OCI-LY1 (cell line): ENCODE measurements at regions not wholly inside any gene's neighbourhood (a gene's known extent, or its start where the extent isn't known, plus 50 kb on each side); places are given as distances from the start of the nearest gene placed in this dataset.
"Not testable (repeated sequence)": the region's sequence is repeated elsewhere in the genome, so short reads cannot be mapped to it uniquely, and the experiment has no call there.

Source experiments
- H2AFZ ChIP-seq: fragments of 200-600 bp; sonication (generic), shearing (Covaris generic); 2 replicates; pipeline ENCODE4 v1.6.0; 2014; ENCODE audit warnings: antibody characterized with exemption, mild to moderate bottlenecking, low read length
- H3F3A ChIP-seq: fragments of 200-600 bp; sonication (generic), shearing (Covaris generic); 2 replicates; pipeline ENCODE4 v1.6.0; 2014; ENCODE audit warnings: mild to moderate bottlenecking, antibody characterized with exemption, low read length, moderate library complexity; ENCODE audit not compliant: insufficient read depth
- H3K27ac ChIP-seq: fragments of 200-600 bp; sonication (generic); 2 replicates; pipeline ENCODE4 v1.5.1; 2014; ENCODE audit warnings: low read length, mixed run types, mild to moderate bottlenecking, low read depth; ENCODE audit not compliant: poor library complexity, severe bottlenecking
- H3K27me3 ChIP-seq: fragments of 200-600 bp; sonication (generic); 2 replicates; pipeline ENCODE4 v1.6.0; 2014; ENCODE audit warnings: antibody characterized with exemption, mild to moderate bottlenecking, low read length, moderate library complexity; ENCODE audit not compliant: insufficient read depth
- H3K36me3 ChIP-seq: fragments of 200-600 bp; sonication (generic); 2 replicates; pipeline ENCODE4 v1.6.1; 2014; ENCODE audit warnings: mild to moderate bottlenecking, antibody characterized with exemption, low read length, moderate library complexity, mixed read lengths; ENCODE audit not compliant: insufficient read depth
- H3K4me1 ChIP-seq: fragments of 200-600 bp; sonication (generic); 2 replicates; pipeline ENCODE4 v1.5.1; 2014; ENCODE audit warnings: mild to moderate bottlenecking, low read length, moderate library complexity; ENCODE audit not compliant: insufficient read depth, severe bottlenecking
- H3K4me2 ChIP-seq: fragments of 200-600 bp; sonication (generic), shearing (Covaris generic); 2 replicates; pipeline ENCODE4 v1.6.1; 2014; ENCODE audit warnings: low read length
- H3K4me3 ChIP-seq: fragments of 200-600 bp; sonication (generic); 2 replicates; pipeline ENCODE4 v1.5.1; 2014; ENCODE audit warnings: low read length, low read depth, mild to moderate bottlenecking, mixed read lengths; ENCODE audit not compliant: poor library complexity, severe bottlenecking
- H3K79me2 ChIP-seq: fragments of 200-600 bp; shearing (Covaris generic); 2 replicates; pipeline ENCODE4 v1.6.1; 2016; ENCODE audit warnings: mixed run types, low read length, mixed read lengths; ENCODE audit not compliant: insufficient read depth
- H3K9ac ChIP-seq: fragments of 200-600 bp; sonication (generic), shearing (Covaris generic); 2 replicates; pipeline ENCODE4 v1.6.1; 2014; ENCODE audit warnings: mild to moderate bottlenecking, low read length, mixed read lengths
- H3K9me2 ChIP-seq: fragments of 200-600 bp; sonication (generic), shearing (Covaris generic); 2 replicates; pipeline ENCODE4 v1.6.1; 2014; ENCODE audit warnings: low read depth, mild to moderate bottlenecking, low read length, mixed read lengths
- H3K9me3 ChIP-seq: fragments of 200-600 bp; shearing (Covaris generic); 2 replicates; pipeline ENCODE4 v1.6.1; 2014; ENCODE audit warnings: low read length, mixed read lengths
- H4K20me1 ChIP-seq: fragments of 200-600 bp; sonication (generic), shearing (Covaris generic); 2 replicates; pipeline ENCODE4 v1.6.0; 2016; ENCODE audit warnings: mild to moderate bottlenecking, low read length; ENCODE audit not compliant: insufficient read depth
- CTCF ChIP-seq: fragments of 200-600 bp; sonication (generic), shearing (Covaris generic); IDR thresholded peaks from 2 replicates; pipeline ENCODE4 v1.5.1; 2017; ENCODE audit warnings: mild to moderate bottlenecking, antibody characterized with exemption, low read length, moderate library complexity, mixed read lengths
- EZH2 ChIP-seq: fragments of 200-600 bp; sonication (generic), shearing (Covaris generic); IDR thresholded peaks from 2 replicates; pipeline ENCODE4 v1.8.0; 2017; ENCODE audit warnings: borderline replicate concordance, mixed run types, mild to moderate bottlenecking, antibody characterized with exemption, low read length, moderate library complexity, mixed read lengths

- no peak overlapping the region for H3K9ac ChIP-seq
- H3K36me3 ChIP-seq = no peaks in the 10 kb centered on the region
- H3K9me3 ChIP-seq = no peaks in the 10 kb centered on the region
- H3K4me1 ChIP-seq = no peaks in the 10 kb centered on the region
- H3F3A ChIP-seq = no peaks in the 10 kb centered on the region
- H3K79me2 ChIP-seq = no peaks in the 10 kb centered on the region
- H3K27ac ChIP-seq = no peak overlapping the region
- TF ChIP-seq EZH2 = no peak
- no peak for TF ChIP-seq CTCF
- H2AFZ ChIP-seq = no peak overlapping the region
- no peaks in the 10 kb centered on the region for H4K20me1 ChIP-seq
- H3K4me2 ChIP-seq = no peak overlapping the region
- H3K27me3 ChIP-seq = no peaks in the 10 kb centered on the region
- no peak overlapping the region for H3K4me3 ChIP-seq
- H3K9me2 ChIP-seq = no peaks in the 10 kb centered on the region
Observed at GRCh38 chrX:15013461-15013860, 140.2 kb downstream of the MOSPD2 start.

- H3K4me3 ChIP-seq = no peak overlapping the region
- H3K27ac ChIP-seq = no peak overlapping the region
- H3K36me3 ChIP-seq = no peaks in the 10 kb centered on the region
- H3K79me2 ChIP-seq = no peaks in the 10 kb centered on the region
- TF ChIP-seq EZH2 = no peak
- no peak for TF ChIP-seq CTCF
- H3K9ac ChIP-seq = no peak overlapping the region
- H2AFZ ChIP-seq = no peak overlapping the region
- H3K27me3 ChIP-seq = no peaks in the 10 kb centered on the region
- H3F3A ChIP-seq = no peaks in the 10 kb centered on the region
- no peaks in the 10 kb centered on the region for H3K9me2 ChIP-seq
- H3K9me3 ChIP-seq = no peaks in the 10 kb centered on the region
- no peak overlapping the region for H3K4me2 ChIP-seq
- H4K20me1 ChIP-seq = no peaks in the 10 kb centered on the region
- H3K4me1 ChIP-seq = no peaks in the 10 kb centered on the region
Observed at GRCh38 chrX:14997271-14997670, 124.0 kb downstream of the MOSPD2 start.

- not testable (repeated sequence) for H3K4me1 ChIP-seq, H3K27me3 ChIP-seq, H3K27ac ChIP-seq, H3K9me3 ChIP-seq, H3K4me3 ChIP-seq, H3K4me2 ChIP-seq, H3K79me2 ChIP-seq, H3K9me2 ChIP-seq, H4K20me1 ChIP-seq, H3F3A ChIP-seq, H3K36me3 ChIP-seq, H2AFZ ChIP-seq, H3K9ac ChIP-seq
Observed at GRCh38 chrX:14984425-14984824, 111.2 kb downstream of the MOSPD2 start.
